ES-I3 (cell line): ENCODE measurements at regions not wholly inside any gene's neighbourhood (a gene's known extent, or its start where the extent isn't known, plus 50 kb on each side); places are given as distances from the start of the nearest gene placed in this dataset.

ENCODE experiments used
- H3K36me3 ChIP-seq: 2 replicates; pipeline ENCODE4 v1.6.1; 2013; ENCODE audit warnings: mild to moderate bottlenecking, low read length, control low read depth, moderate library complexity; ENCODE audit not compliant: insufficient read depth
- H3K4me1 ChIP-seq: 2 replicates; pipeline ENCODE4 v1.6.1; 2013; ENCODE audit warnings: mild to moderate bottlenecking, control low read depth, low read length; ENCODE audit not compliant: insufficient read depth
- H3K9ac ChIP-seq: 2 replicates; pipeline ENCODE4 v1.6.1; 2013; ENCODE audit warnings: low read depth, mild to moderate bottlenecking, low read length, moderate library complexity
- H3K9me3 ChIP-seq: 2 replicates; pipeline ENCODE4 v1.6.1; 2013; ENCODE audit warnings: mild to moderate bottlenecking, low read length, moderate library complexity; ENCODE audit not compliant: control insufficient read depth, insufficient read depth

DNA sequence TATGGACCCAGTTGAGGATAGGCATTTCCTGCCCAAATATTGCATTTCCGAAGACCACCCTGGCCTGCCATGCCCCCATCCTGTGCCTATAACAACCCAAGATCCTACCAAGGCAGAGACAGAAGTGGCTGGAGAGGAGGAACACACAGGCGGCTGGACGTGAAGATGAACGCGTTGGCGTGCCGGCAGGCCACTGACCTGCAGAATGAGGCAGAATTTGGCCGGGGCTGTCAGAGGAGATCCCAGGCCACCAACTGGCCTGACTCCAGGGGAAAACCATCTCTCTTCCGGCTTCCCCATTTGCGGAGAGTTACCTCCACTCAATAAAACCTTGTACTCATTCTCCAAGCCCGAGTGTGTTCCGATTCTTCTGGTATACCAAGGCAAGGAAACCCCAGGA lies 1507.5 kb downstream of the EFNA5 start:
- no peaks in the 10 kb centered on the region for H3K9me3 ChIP-seq
- no peak overlapping the region for H3K9ac ChIP-seq
- H3K36me3 ChIP-seq: no peaks in the 10 kb centered on the region
- no peaks in the 10 kb centered on the region for H3K4me1 ChIP-seq

- Histone ChIP-seq H3K9ac (no peak overlapping the region), H3K36me3 (no peaks in the 10 kb centered on the region), H3K4me1 (no peaks in the 10 kb centered on the region), H3K9me3 (no peaks in the 10 kb centered on the region)
These were observed 1511.1 kb downstream of the EFNA5 start for GRCh38 chr5:106159616-106160015.

GRCh38 chr5:106154280-106154716 lies 1516.4 kb downstream of the EFNA5 start:
- Histone ChIP-seq H3K36me3 (no peaks in the 10 kb centered on the region), H3K4me1 (no peaks in the 10 kb centered on the region)

GRCh38 chr5:106152569-106152968 lies 1518.2 kb downstream of the EFNA5 start:
- no peak overlapping the region for H3K9ac ChIP-seq
- H3K4me1 ChIP-seq: no peaks in the 10 kb centered on the region
- no peaks in the 10 kb centered on the region for H3K9me3 ChIP-seq
- H3K36me3 ChIP-seq: no peaks in the 10 kb centered on the region

More at GRCh38 chr5:106154280-106154716, 1516.4 kb downstream of the EFNA5 start:
- Histone ChIP-seq H3K9me3 (no peaks in the 10 kb centered on the region), H3K9ac (peak overlapping the region; percentile 61; the same call in 1 of the 2 replicates)

DNA sequence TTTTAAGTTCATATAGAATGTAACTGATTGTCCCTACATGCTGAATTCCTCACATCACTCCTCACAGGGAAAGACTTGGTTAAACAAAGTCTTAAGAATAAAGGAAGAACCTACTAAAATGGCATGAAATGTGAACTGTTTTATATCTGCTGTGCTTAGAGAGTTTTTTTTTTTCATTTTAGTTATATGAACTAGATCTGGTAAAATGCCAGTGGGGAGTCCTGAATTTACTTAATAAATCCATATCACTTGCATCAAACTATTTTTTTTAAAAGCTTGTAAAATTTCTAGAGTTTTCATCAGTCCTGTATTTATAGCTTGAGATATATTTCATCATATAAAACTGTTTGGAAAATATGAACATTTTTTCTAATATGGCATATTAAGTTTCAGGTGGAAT lies 1528.6 kb downstream of the EFNA5 start:
- H3K9me3 ChIP-seq: no peaks in the 10 kb centered on the region
- H3K4me1 ChIP-seq: no peaks in the 10 kb centered on the region

GRCh38 chr5:106140101-106140500 lies 1530.6 kb downstream of the EFNA5 start:
- H3K9ac ChIP-seq: no peak overlapping the region
- H3K4me1 ChIP-seq: no peaks in the 10 kb centered on the region
- no peaks in the 10 kb centered on the region for H3K36me3 ChIP-seq
- no peaks in the 10 kb centered on the region for H3K9me3 ChIP-seq

More for the DNA sequence above, 1528.6 kb downstream of the EFNA5 start:
- Histone ChIP-seq H3K9ac (no peak overlapping the region), H3K36me3 (no peaks in the 10 kb centered on the region)

DNA sequence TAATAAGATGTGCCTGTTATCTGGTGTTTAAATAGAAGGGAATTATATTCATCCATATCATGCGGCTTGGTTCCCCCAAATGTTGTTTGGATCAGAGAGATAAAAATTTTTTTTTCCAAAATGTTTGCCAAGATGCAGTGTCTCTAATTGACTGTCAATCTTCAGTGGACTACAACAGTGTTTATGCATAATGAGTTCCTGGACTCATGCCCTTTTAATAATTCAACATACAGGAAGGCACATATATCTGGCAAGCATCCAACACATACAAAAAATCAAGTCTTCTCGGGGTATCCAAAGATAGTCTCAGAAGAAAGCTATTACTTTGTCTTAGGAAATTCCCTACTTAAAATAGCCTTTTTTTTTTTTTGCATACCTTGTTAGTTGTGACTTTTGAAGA lies 1534.7 kb downstream of the EFNA5 start:
- Histone ChIP-seq H3K9me3 (no peaks in the 10 kb centered on the region), H3K4me1 (no peaks in the 10 kb centered on the region), H3K36me3 (no peaks in the 10 kb centered on the region)

DNA sequence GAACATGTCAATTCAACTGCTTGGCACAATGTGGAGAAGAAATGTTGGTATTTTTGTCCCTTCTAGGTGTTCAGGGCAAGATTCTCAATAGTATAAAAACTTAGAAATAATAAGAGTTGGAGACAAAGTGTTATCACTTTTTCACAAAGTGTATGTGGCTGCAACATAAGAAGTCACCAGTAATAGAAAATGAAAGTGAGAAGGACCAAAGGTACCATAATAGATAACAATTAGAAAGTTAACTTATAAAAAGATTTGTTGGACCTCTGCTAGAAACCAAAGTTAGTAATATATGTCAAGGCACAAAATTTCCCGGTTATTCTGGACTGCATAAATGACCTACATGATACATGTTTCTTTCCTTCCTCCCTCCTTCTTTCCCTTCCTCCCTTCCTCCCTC lies 1535.3 kb downstream of the EFNA5 start:
- H3K9me3 ChIP-seq: no peaks in the 10 kb centered on the region

More for the DNA sequence above, 1534.7 kb downstream of the EFNA5 start:
- H3K9ac ChIP-seq: no peak overlapping the region

DNA sequence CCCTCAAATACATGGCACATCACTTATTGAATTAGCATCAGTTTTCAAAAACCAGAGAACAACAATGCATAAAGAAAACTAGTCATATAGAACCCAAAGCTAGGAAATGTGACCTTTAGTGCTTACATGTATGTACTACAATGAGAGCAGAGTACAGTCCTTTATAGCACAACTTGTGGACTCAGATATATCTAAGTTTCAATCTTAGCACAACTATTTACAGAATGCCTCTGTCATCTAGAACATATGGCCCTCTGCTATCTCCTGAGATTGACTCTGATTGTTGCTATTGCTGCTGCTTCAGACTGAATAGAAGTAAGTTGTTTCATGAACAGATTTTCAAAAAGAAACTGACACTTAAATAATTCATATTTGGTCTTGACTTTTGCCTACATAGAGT lies 1536.2 kb downstream of the EFNA5 start:
- H3K36me3 ChIP-seq: no peaks in the 10 kb centered on the region
- H3K9me3 ChIP-seq: no peaks in the 10 kb centered on the region
- no peaks in the 10 kb centered on the region for H3K4me1 ChIP-seq
- H3K9ac ChIP-seq: no peak overlapping the region

More for the DNA sequence above, 1535.3 kb downstream of the EFNA5 start:
- Histone ChIP-seq H3K4me1 (no peaks in the 10 kb centered on the region), H3K36me3 (no peaks in the 10 kb centered on the region), H3K9ac (no peak overlapping the region)

- Histone ChIP-seq H3K4me1 (peaks cover 26% of the 10 kb centered on the region), H3K9ac (no peak overlapping the region), H3K36me3 (no peaks in the 10 kb centered on the region), H3K9me3 (no peaks in the 10 kb centered on the region)
These were observed 1542.8 kb downstream of the EFNA5 start for GRCh38 chr5:106127985-106128384.

DNA sequence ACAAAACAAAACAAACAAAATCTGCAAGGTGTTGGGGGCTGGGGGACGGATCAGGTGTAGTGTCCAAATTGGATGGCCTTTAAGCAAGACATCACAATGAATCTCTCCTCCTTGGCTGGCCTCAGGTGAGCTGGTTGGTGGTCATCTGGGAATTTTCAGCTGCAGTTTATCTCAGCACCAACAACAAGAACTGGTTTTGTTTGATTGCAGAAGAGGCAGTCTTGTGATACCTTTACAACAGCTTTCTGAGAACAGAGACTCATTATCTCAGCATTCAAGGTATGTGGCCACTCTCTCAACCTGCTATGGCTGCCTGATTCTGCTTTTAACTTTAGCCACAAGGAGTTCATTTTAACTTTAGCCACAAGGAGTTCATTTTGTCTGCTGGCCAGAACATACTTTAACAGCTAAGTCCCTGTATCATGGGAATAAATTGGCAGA lies 1543.4 kb downstream of the EFNA5 start:
- Histone ChIP-seq H3K9me3 (no peaks in the 10 kb centered on the region), H3K4me1 (peaks cover 26% of the 10 kb centered on the region), H3K9ac (no peak overlapping the region), H3K36me3 (no peaks in the 10 kb centered on the region)

GRCh38 chr5:106121972-106122605 lies 1548.6 kb downstream of the EFNA5 start:
- no peaks in the 10 kb centered on the region for H3K36me3 ChIP-seq
- H3K9me3 ChIP-seq: no peaks in the 10 kb centered on the region
- H3K4me1 ChIP-seq: peaks cover 19% of the 10 kb centered on the region; the same call in 1 of the 2 replicates
- no peak overlapping the region for H3K9ac ChIP-seq

GRCh38 chr5:106116682-106117081 lies 1554.1 kb downstream of the EFNA5 start:
- Histone ChIP-seq H3K4me1 (0 out of 2 replicates have a peak, but pooled peaks cover 5% of the 10 kb centered on the region), H3K36me3 (no peaks in the 10 kb centered on the region; the same call in 1 of the 2 replicates), H3K9me3 (peaks cover 6% of the 10 kb centered on the region; the same call in 1 of the 2 replicates), H3K9ac (no peak overlapping the region)

DNA sequence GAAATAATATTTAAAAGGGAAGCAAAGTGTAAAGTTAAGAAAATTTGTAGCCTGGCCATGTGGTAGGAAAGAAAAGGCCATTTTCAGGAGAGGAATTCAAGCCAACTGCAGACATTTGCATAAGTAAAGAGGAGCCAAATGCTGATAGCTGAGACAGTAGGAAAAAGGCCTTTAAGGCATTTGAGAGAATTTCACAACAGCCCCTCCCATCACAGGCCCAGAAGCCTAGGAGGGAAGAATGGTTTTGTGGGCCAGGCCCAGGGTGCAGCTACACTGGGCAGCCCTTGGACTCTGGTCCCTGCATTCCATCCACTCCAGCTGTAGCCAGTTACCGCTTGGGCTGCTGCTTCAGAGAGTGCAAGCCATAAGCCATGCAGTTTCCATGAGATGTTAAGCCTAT lies 1556.8 kb downstream of the EFNA5 start:
- H3K9ac ChIP-seq: no peak overlapping the region
- H3K9me3 ChIP-seq: peaks cover 6% of the 10 kb centered on the region; the same call in 1 of the 2 replicates
- H3K36me3 ChIP-seq: no peaks in the 10 kb centered on the region; the same call in 1 of the 2 replicates
- H3K4me1 ChIP-seq: 0 out of 2 replicates have a peak, but pooled peaks cover 5% of the 10 kb centered on the region

DNA sequence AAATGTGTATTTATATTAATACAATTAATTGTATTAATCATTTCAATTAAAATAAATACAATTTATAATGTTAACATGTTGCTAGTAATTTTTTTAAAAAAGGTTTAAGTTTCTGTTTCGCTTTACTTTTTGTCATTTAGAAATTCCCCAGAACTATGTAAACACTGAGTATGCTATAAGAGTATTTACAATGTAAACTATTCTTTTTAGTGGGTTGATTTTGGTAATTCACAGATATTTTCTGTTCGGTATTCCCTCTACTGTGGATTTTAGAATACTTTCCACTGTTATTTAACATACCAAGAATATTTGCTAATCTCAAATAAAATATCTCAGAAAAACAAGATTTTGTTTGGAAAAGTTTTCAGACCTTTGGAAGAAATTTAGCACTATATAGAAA lies 1564.4 kb downstream of the EFNA5 start:
- Histone ChIP-seq H3K4me1 (no peaks in the 10 kb centered on the region), H3K9me3 (no peaks in the 10 kb centered on the region), H3K36me3 (no peaks in the 10 kb centered on the region), H3K9ac (no peak overlapping the region)
